BLaER1 treated with 17β-estradiol and CSF1 and Interleukin-3, amounts not matched to agents 10 nM and 100 nM (cell line): ENCODE measurements at regions not wholly inside any gene's neighbourhood (a gene's known extent, or its start where the extent isn't known, plus 50 kb on each side); places are given as distances from the start of the nearest gene placed in this dataset.

Experiments used
- H3K27ac ChIP-seq, 11 experiments: shearing (Covaris generic); formaldehyde crosslinking; 2 replicates each; pipeline ENCODE4 v1.8.1; 2022
- H3K27me3 ChIP-seq, 11 experiments: shearing (Covaris generic); formaldehyde crosslinking; 2 replicates each; pipeline ENCODE4 v1.8.1; 2022
- H3K36me3 ChIP-seq, 11 experiments: shearing (Covaris generic); formaldehyde crosslinking; 2 replicates each; pipeline ENCODE4 v1.8.1; 2022
- H3K4me1 ChIP-seq, 10 experiments: shearing (Covaris generic); formaldehyde crosslinking; 2 replicates each; pipeline ENCODE4 v1.8.1; 2022
- H3K4me2 ChIP-seq, 11 experiments: shearing (Covaris generic); formaldehyde crosslinking; 2 replicates each; pipeline ENCODE4 v1.8.1; 2022
- H3K4me3 ChIP-seq, 10 experiments: shearing (Covaris generic); formaldehyde crosslinking; 2 replicates each; pipeline ENCODE4 v1.8.1; 2022
- H3K9ac ChIP-seq, 11 experiments: shearing (Covaris generic); formaldehyde crosslinking; 2 replicates each; pipeline ENCODE4 v1.8.1; 2022
- H3K9me3 ChIP-seq, 11 experiments: shearing (Covaris generic); formaldehyde crosslinking; replicated peaks in 1 of 11; 2 replicates each; pipeline ENCODE4 v1.8.1; 2022
- H4K20me1 ChIP-seq, 11 experiments: shearing (Covaris generic); formaldehyde crosslinking; 2 replicates each; pipeline ENCODE4 v1.8.1; 2022
- Cebpa-rat ChIP-seq, 11 experiments: shearing (Covaris generic); IDR thresholded peaks; 2 replicates each; pipeline ENCODE4 v1.8.1; 2022

DNA sequence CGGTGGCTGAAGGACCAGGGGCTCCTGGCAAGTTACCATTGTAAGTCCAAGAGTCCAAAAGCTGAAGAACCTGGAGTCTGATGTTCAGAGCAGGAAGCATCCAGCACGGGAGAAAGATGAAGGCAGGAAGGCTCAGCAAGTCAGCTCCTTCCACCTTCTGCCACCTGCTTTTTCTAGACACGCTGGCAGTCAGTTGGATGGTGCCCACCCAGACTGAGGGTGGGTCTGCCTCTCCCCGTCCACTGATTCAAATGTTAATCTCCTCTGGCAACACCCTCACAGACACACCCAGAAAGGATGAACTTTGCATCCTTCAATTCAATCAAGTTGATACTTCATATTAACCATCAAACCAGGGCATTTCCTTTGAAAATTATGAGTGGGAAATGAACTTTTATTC is 1272.4 kb upstream of the TMEM132C start:
- no peak overlapping the region for H3K9ac ChIP-seq
- H3K27me3 ChIP-seq, result no peaks in the 10 kb centered on the region
- no peak overlapping the region for H3K4me3 ChIP-seq
- no peaks in the 10 kb centered on the region for H3K36me3 ChIP-seq
- H3K27ac ChIP-seq, result no peak overlapping the region
- no peak overlapping the region for H3K4me2 ChIP-seq
- TF ChIP-seq Cebpa-rat (IDR thresholded peaks at IDR 0.05), result no peak
- no peaks in the 10 kb centered on the region for H3K9me3 ChIP-seq
- no peaks in the 10 kb centered on the region for H4K20me1 ChIP-seq
- H3K4me1 ChIP-seq, result peaks cover 0 to 3% (median 0%) of the 10 kb centered on the region in 10 experiments; a peak in 3 of 20 replicates

DNA sequence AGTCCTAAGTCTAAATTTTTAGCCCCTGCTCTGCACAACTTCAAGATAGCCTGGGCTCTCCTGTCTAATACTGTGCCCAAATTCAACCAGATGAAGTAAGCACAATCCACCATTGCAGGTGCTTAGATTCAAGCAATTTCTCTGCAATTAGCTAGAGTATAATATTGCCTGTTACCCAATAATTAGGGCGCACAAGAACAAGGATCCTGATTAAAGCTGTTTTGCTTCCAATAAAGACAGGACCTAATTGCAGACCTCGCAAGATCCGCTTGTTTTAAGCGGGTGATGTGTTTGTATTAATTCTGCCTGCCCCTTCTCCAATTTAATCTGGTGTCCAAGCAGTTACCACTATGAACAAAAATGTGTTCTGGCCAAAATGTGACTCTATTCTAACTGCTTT is 1268.9 kb upstream of the TMEM132C start:
- Histone ChIP-seq H3K9me3 (no peaks in the 10 kb centered on the region; a peak in 1 of 22 replicates), H3K36me3 (no peaks in the 10 kb centered on the region), H3K9ac (no peak overlapping the region), H3K4me1 (peaks cover 11 to 19% (median 15%) of the 10 kb centered on the region in 10 experiments), H3K27ac (no peak overlapping the region), H3K4me2 (no peak overlapping the region), H4K20me1 (no peaks in the 10 kb centered on the region), H3K27me3 (no peaks in the 10 kb centered on the region), H3K4me3 (no peak overlapping the region)
- TF ChIP-seq Cebpa-rat (IDR thresholded peaks at IDR 0.05), result no peak

DNA sequence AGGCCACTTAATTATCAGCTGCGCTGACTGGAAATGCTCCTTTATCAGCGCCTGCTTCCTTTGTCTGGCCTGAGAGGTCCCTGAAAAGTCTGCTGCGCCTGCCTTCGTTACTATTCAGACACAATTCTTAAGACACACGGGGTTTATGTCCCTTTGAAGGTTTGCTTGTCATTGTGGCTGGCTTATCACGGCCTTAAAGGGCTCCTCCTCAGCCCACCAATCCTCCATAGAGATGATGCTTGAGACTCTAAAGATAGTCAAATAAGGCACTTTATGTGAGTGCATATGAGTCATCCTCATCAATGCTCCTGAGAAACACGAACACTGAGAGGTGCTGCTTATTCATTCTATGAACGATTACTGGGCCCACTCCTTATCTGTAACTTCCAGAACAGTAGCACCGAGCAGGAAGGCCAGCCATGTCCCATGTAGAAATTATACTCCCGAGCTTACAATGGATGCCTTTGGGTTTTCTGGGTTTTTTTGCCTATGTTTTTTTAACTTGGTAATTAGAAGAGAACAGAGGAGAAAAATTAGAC is 1268.2 kb upstream of the TMEM132C start:
- peaks cover 11 to 19% (median 15%) of the 10 kb centered on the region in 10 experiments for H3K4me1 ChIP-seq
- H3K27me3 ChIP-seq, result no peaks in the 10 kb centered on the region
- no peaks in the 10 kb centered on the region; a peak in 1 of 22 replicates for H3K9me3 ChIP-seq
- H3K9ac ChIP-seq, result no peak overlapping the region
- H4K20me1 ChIP-seq, result no peaks in the 10 kb centered on the region
- TF ChIP-seq Cebpa-rat (IDR thresholded peaks at IDR 0.05), result no peak
- H3K4me3 ChIP-seq, result no peak overlapping the region
- H3K36me3 ChIP-seq, result no peaks in the 10 kb centered on the region
- H3K27ac ChIP-seq, result no peak overlapping the region
- no peak overlapping the region for H3K4me2 ChIP-seq

DNA sequence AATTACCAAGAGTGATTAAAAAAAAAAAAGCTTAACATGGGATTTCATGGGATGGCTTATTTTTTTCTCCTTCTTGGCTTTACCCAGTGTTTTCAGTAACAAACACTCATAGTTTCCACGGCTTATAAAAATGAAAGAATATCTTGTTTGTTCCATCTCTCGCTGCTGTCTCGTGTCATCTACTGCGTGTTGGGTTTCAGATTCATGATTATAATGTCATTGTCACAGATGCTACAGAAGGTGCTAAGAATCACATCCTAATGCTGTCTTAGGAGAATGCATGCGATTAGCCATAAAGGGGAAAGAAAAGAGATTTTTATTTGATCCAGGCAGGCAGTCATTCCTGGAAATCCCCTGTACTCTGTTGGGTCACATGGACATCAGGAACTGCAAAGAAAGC is 1267.6 kb upstream of the TMEM132C start:
- no peak overlapping the region for H3K27ac ChIP-seq
- peak overlapping the region in 3 of 11 experiments; percentile 69 to 78 (median 75); a peak in 3 of 22 replicates for H3K4me2 ChIP-seq
- no peak for TF ChIP-seq Cebpa-rat (IDR thresholded peaks at IDR 0.05)
- H3K9ac ChIP-seq, result no peak overlapping the region
- H4K20me1 ChIP-seq, result no peaks in the 10 kb centered on the region
- no peaks in the 10 kb centered on the region; a peak in 1 of 22 replicates for H3K9me3 ChIP-seq
- peaks cover 11 to 19% (median 15%) of the 10 kb centered on the region in 10 experiments for H3K4me1 ChIP-seq
- no peak overlapping the region for H3K4me3 ChIP-seq
- H3K36me3 ChIP-seq, result no peaks in the 10 kb centered on the region
- no peaks in the 10 kb centered on the region for H3K27me3 ChIP-seq

DNA sequence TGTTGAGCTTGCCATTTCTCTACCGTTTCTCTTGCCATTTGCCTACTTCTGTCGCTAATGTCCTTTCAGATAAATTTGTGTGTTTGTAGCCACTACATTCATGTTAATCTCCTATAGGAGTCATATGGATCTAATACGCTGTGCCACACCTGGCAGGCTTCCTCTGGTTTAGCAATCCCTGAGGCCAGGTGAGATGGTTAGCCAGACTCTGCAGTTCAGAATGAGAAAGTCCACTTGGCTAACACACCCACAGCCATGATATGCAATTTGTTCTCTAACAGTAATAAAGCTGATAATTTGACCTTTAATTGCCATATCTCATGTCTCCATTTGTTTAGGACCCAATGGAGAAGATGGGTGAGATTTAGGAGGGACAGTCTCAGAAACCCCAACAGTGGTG is 1261.6 kb upstream of the TMEM132C start:
- Histone ChIP-seq H3K4me2 (no peak overlapping the region), H3K4me3 (no peak overlapping the region), H3K36me3 (no peaks in the 10 kb centered on the region), H3K27ac (no peak overlapping the region), H3K27me3 (no peaks in the 10 kb centered on the region), H3K9me3 (no peaks in the 10 kb centered on the region; a peak in 1 of 22 replicates), H4K20me1 (no peaks in the 10 kb centered on the region), H3K4me1 (peaks cover 7 to 21% (median 15%) of the 10 kb centered on the region in 10 experiments), H3K9ac (no peak overlapping the region)
- no peak for TF ChIP-seq Cebpa-rat (IDR thresholded peaks at IDR 0.05)

GRCh38 chr12:127006972-127007371 is 1260.0 kb upstream of the TMEM132C start:
- Histone ChIP-seq H3K4me3 (no peak overlapping the region), H3K36me3 (no peaks in the 10 kb centered on the region), H3K27ac (no peak overlapping the region), H3K9me3 (no peaks in the 10 kb centered on the region; a peak in 1 of 22 replicates), H3K4me1 (peaks cover 0 to 11% (median 7%) of the 10 kb centered on the region in 10 experiments; a peak in 12 of 20 replicates), H3K4me2 (peak overlapping the region in 1 of 11 experiments; percentile 51; a peak in 1 of 22 replicates), H4K20me1 (no peaks in the 10 kb centered on the region), H3K27me3 (no peaks in the 10 kb centered on the region), H3K9ac (no peak overlapping the region)
- no peak for TF ChIP-seq Cebpa-rat (IDR thresholded peaks at IDR 0.05)

DNA sequence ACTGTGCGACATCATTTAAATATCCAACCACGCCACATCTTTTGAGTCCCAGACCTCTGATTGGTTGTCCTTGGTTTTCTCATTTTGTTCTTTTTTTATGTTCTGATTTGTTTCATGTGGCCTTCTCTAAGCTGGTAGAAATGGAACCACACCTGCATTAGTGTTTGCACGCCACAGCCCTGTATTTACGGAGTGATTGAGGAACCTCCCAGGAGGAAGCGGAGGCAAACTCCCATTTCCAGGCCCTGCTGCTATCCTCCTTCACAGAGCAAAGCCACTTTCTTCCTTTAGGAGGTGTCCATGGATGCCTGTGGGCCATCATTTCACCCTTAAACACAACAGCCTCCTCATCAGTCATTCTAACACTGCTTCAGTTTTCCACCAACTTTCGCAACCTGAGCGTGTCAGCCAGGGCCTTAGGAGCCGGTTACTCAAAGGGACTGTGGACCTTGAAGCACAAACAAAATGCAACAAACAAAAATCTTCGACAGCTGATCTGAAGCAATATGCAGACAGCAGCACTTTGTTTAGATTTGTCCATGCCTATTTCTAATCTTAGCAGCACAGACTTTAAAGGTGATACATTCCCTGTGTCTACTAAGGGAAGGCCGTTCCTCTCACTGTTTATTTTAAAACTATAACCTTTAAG is 1258.1 kb upstream of the TMEM132C start:
- Histone ChIP-seq H4K20me1 (no peaks in the 10 kb centered on the region), H3K4me1 (peaks cover 0 to 11% (median 7%) of the 10 kb centered on the region in 10 experiments; a peak in 12 of 20 replicates), H3K4me2 (no peak overlapping the region), H3K27ac (no peak overlapping the region), H3K9me3 (no peaks in the 10 kb centered on the region), H3K27me3 (no peaks in the 10 kb centered on the region), H3K36me3 (no peaks in the 10 kb centered on the region), H3K9ac (no peak overlapping the region), H3K4me3 (no peak overlapping the region)
- TF ChIP-seq Cebpa-rat (IDR thresholded peaks at IDR 0.05), result no peak

DNA sequence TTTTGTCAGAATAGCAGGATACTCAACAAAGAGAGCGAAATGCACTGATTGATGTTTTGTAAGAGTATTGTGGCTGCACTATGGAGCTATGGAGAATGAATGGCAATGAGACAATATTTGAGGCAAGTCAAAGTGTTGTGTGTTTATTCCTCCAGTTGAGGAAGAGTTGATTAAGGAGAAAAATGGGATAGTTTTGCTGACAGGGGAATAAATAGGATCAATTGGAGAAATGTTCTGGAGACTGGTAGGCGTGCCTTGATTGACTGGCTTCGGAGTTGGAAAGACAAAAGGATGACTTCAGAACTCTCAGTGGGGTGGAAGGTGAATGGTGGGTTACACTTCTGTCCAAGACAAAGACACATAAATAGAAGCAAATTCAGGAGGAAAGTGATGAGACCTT is 1254.9 kb upstream of the TMEM132C start:
- no peaks in the 10 kb centered on the region for H3K27me3 ChIP-seq
- H3K4me1 ChIP-seq, result 0 out of 20 replicates have a peak, but pooled peaks cover 0 to 3% (median 0%) of the 10 kb centered on the region in 10 experiments
- no peaks in the 10 kb centered on the region for H3K36me3 ChIP-seq
- no peaks in the 10 kb centered on the region for H4K20me1 ChIP-seq
- no peak overlapping the region for H3K27ac ChIP-seq
- H3K9me3 ChIP-seq, result no peaks in the 10 kb centered on the region
- no peak overlapping the region for H3K4me3 ChIP-seq
- TF ChIP-seq Cebpa-rat (IDR thresholded peaks at IDR 0.05), result no peak
- no peak overlapping the region for H3K9ac ChIP-seq
- H3K4me2 ChIP-seq, result no peak overlapping the region

DNA sequence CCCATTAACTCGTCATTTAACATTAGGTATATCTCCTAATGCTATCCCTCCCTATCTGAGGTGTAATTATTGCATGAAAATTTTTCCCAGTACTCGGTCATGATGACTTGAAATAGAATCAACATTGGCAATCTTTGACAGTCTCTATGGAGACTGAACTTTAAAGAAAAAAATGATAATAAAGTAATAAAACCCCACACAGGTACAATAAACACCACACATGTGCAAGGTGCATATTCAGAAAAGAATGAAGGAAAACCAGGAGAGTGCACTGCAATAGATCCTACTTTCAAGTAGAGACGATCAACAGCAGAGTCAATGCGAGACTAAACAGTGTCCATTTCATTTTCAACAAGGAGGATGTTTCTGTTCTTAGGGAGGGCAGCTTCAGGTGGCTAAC is 1253.8 kb upstream of the TMEM132C start:
- Histone ChIP-seq H3K27ac (no peak overlapping the region), H3K4me2 (no peak overlapping the region), H3K4me3 (no peak overlapping the region), H4K20me1 (no peaks in the 10 kb centered on the region), H3K36me3 (no peaks in the 10 kb centered on the region), H3K4me1 (0 out of 20 replicates have a peak, but pooled peaks cover 0 to 3% (median 0%) of the 10 kb centered on the region in 10 experiments), H3K27me3 (no peaks in the 10 kb centered on the region), H3K9me3 (no peaks in the 10 kb centered on the region), H3K9ac (no peak overlapping the region)
- no peak for TF ChIP-seq Cebpa-rat (IDR thresholded peaks at IDR 0.05)

DNA sequence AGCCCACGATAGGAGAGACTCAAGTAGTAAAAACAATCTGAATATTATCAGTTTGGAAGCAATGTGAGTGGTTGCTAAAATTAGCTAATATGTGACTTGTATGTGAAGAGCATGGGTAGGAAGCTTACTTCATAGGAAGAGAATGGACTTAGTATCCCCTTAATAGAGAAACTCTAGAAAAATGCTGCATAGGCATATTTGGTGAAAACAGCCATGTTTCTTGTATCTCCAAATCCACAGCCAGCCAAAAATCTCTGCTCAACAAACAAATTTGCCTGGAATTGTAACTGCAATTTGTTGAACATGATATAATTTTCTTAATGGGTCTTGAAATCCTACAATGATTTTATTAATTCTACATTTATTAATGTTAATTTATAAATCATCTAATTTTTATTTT is 1252.9 kb upstream of the TMEM132C start:
- H3K4me1 ChIP-seq, result 0 out of 20 replicates have a peak, but pooled peaks cover 0 to 3% (median 0%) of the 10 kb centered on the region in 10 experiments
- no peaks in the 10 kb centered on the region for H3K9me3 ChIP-seq
- H3K27me3 ChIP-seq, result no peaks in the 10 kb centered on the region
- no peak overlapping the region for H3K4me3 ChIP-seq
- no peak for TF ChIP-seq Cebpa-rat (IDR thresholded peaks at IDR 0.05)
- H3K36me3 ChIP-seq, result no peaks in the 10 kb centered on the region
- no peak overlapping the region for H3K27ac ChIP-seq
- no peak overlapping the region for H3K9ac ChIP-seq
- no peak overlapping the region for H3K4me2 ChIP-seq
- H4K20me1 ChIP-seq, result no peaks in the 10 kb centered on the region
